ENCODE measurements at regions not wholly inside any gene's neighbourhood (a gene's known extent, or its start where the extent isn't known, plus 50 kb on each side); places are given as distances from the start of the nearest gene placed in this dataset.

- no peak overlapping the region for H3K27ac ChIP-seq
- no peak for TF ChIP-seq ZFX (IDR thresholded peaks at IDR 0.05)
- TF ChIP-seq CTCF (conservative IDR thresholded peaks at IDR 0.05): no peak
Observed at GRCh38 chr11:109480251-109480650, 58.3 kb downstream of the C11orf87 start.

GRCh38 chr11:109486129-109486528 is 64.1 kb downstream of the C11orf87 start:
- TF ChIP-seq CTCF (conservative IDR thresholded peaks at IDR 0.05): no peak
- no peak for TF ChIP-seq ZFX (IDR thresholded peaks at IDR 0.05)
- no peak overlapping the region for H3K27ac ChIP-seq

GRCh38 chr11:109490953-109491635 is 69.1 kb downstream of the C11orf87 start:
- no peak for TF ChIP-seq CTCF (conservative IDR thresholded peaks at IDR 0.05)
- TF ChIP-seq ZFX (IDR thresholded peaks at IDR 0.05): no peak
- H3K27ac ChIP-seq: no peak overlapping the region

GRCh38 chr11:109506115-109506514 is 84.1 kb downstream of the C11orf87 start:
- H3K27ac ChIP-seq: no peak overlapping the region
- TF ChIP-seq CTCF (conservative IDR thresholded peaks at IDR 0.05) (no peak), ZFX (IDR thresholded peaks at IDR 0.05) (no peak)

GRCh38 chr11:109507331-109507730 is 85.3 kb downstream of the C11orf87 start:
- no peak for TF ChIP-seq CTCF (conservative IDR thresholded peaks at IDR 0.05)
- no peak for TF ChIP-seq ZFX (IDR thresholded peaks at IDR 0.05)
- no peak overlapping the region for H3K27ac ChIP-seq

- no peak for TF ChIP-seq CTCF (conservative IDR thresholded peaks at IDR 0.05)
- no peak for TF ChIP-seq ZFX (IDR thresholded peaks at IDR 0.05)
- H3K27ac ChIP-seq: no peak overlapping the region
Observed at GRCh38 chr11:109507836-109508561, 86.0 kb downstream of the C11orf87 start.

GRCh38 chr11:109508943-109509342 is 87.0 kb downstream of the C11orf87 start:
- TF ChIP-seq CTCF (conservative IDR thresholded peaks at IDR 0.05) (no peak), ZFX (IDR thresholded peaks at IDR 0.05) (no peak)
- no peak overlapping the region for H3K27ac ChIP-seq

Data from C4-2B (cell line).